Loucy (cell line): ENCODE measurements at regions not wholly inside any gene's neighbourhood (a gene's known extent, or its start where the extent isn't known, plus 50 kb on each side); places are given as distances from the start of the nearest gene placed in this dataset.

Experiments used
- CTCF ChIP-seq: fragments of 200-600 bp; sonication (generic); conservative IDR thresholded peaks from 2 replicates; pipeline ENCODE4 v1.5.1; 2014; ENCODE audit warnings: mild to moderate bottlenecking, antibody characterized with exemption, low read length
- EZH2phosphoT487 ChIP-seq: fragments of 200-600 bp; IDR thresholded peaks from 2 replicates; pipeline ENCODE4 v1.6.1; 2018; ENCODE audit warnings: antibody characterized with exemption, mild to moderate bottlenecking, moderate library complexity, borderline replicate concordance

- TF ChIP-seq CTCF (no peak), EZH2phosphoT487 (no peak)
Measured at GRCh38 chr1:60694980-60695379, 387.4 kb upstream of the NFIA start.
